ENCODE measurements at regions not wholly inside any gene's neighbourhood (a gene's known extent, or its start where the extent isn't known, plus 50 kb on each side); places are given as distances from the start of the nearest gene placed in this dataset.
"Not testable (repeated sequence)": the region's sequence is repeated elsewhere in the genome, so short reads cannot be mapped to it uniquely, and the experiment has no call there.

GRCh38 chr1:22210636-22211035, 67.7 kb upstream of the WNT4 start:
- H3K27ac Mint-ChIP-seq, result no peak overlapping the region
- ATAC-seq (ENCODE audit: low read depth), result no peak
- CTCF ChIA-PET, result no interaction called here
- no peaks in the 10 kb centered on the region for H3K36me3 ChIP-seq (replicated peaks in 1 of 2; ENCODE audit: control extremely low read depth in 1 of 2, control insufficient read depth in 1 of 2, extremely low read depth in 1 of 2, insufficient read depth in 2 of 2, low read length in 1 of 2)
- peaks cover 53% of the 10 kb centered on the region for H3K27me3 Mint-ChIP-seq
- H3K27ac ChIP-seq (ENCODE audit: low read length in 2 of 2), result no peak overlapping the region
- no peak overlapping the region for H3K9ac ChIP-seq (ENCODE audit: low read length)
- H3K4me1 Mint-ChIP-seq, result no peaks in the 10 kb centered on the region
- H3K4me3 ChIP-seq (ENCODE audit: control extremely low read depth in 1 of 5, extremely low read depth in 1 of 5, insufficient read depth in 1 of 5, low read depth in 2 of 5, low read length in 4 of 5), result no peak overlapping the region
- intact Hi-C loops (cut with micrococcal nuclease), result no loop called here
- no peaks in the 10 kb centered on the region for H3K9me3 ChIP-seq (ENCODE audit: control extremely low read depth in 1 of 3, control insufficient read depth in 2 of 3, insufficient read depth in 1 of 3, low read length in 2 of 3)
- H3K4me3 Mint-ChIP-seq, result no peak overlapping the region
- no peak overlapping the region for H3K4me2 ChIP-seq (replicated peaks; ENCODE audit: low read depth, low read length, poor library complexity, severe bottlenecking)
- POLR2A ChIA-PET, result no interaction called here
- DNase-seq, result no peak
- no peaks in the 10 kb centered on the region for H3K79me2 ChIP-seq (ENCODE audit: control insufficient read depth, insufficient read depth, low read length)
- WGBS (ENCODE audit: insufficient coverage), result 45% methylated on average over 6 of the region's 7 CpGs
- no peaks in the 10 kb centered on the region for H3K9me3 Mint-ChIP-seq (ENCODE audit: insufficient read depth)
- TF ChIP-seq EZH2 (IDR thresholded peaks at IDR 0.05; ENCODE audit: borderline replicate concordance, insufficient read depth, low read depth, low read length, poor library complexity, severe bottlenecking) (no peak), CTCF (IDR thresholded peaks at IDR 0.05) (no peak)
- peaks cover 0 to 46% (median 14%) of the 10 kb centered on the region in 4 experiments for H3K27me3 ChIP-seq (replicated peaks in 1 of 4; ENCODE audit: control extremely low read depth in 1 of 4, control insufficient read depth in 3 of 4, insufficient read depth in 4 of 4, low read length in 3 of 4)
- H2AFZ ChIP-seq (ENCODE audit: insufficient read depth, low read depth, low read length, poor library complexity, severe bottlenecking), result no peak overlapping the region
- no peaks in the 10 kb centered on the region for H4K20me1 ChIP-seq (ENCODE audit: control insufficient read depth, insufficient read depth, low read length, poor library complexity, severe bottlenecking)
- no peaks in the 10 kb centered on the region for H3K4me1 ChIP-seq (ENCODE audit: control insufficient read depth in 2 of 2, insufficient read depth in 2 of 2, low read length in 2 of 2)

GRCh38 chr1:22211459-22211858, 68.6 kb upstream of the WNT4 start:
- H2AFZ ChIP-seq (ENCODE audit: insufficient read depth, low read depth, low read length, poor library complexity, severe bottlenecking); H3K9ac ChIP-seq (ENCODE audit: low read length); intact Hi-C loops (cut with micrococcal nuclease); CTCF ChIA-PET; DNase-seq; H3K4me1 ChIP-seq (ENCODE audit: control insufficient read depth in 2 of 2, insufficient read depth in 2 of 2, low read length in 2 of 2); H3K27ac Mint-ChIP-seq; H4K20me1 ChIP-seq (ENCODE audit: control insufficient read depth, insufficient read depth, low read length, poor library complexity, severe bottlenecking); H3K9me3 Mint-ChIP-seq (ENCODE audit: insufficient read depth); H3K4me3 Mint-ChIP-seq; H3K9me3 ChIP-seq (ENCODE audit: control extremely low read depth in 1 of 3, control insufficient read depth in 2 of 3, insufficient read depth in 1 of 3, low read length in 2 of 3); H3K27ac ChIP-seq (ENCODE audit: low read length in 2 of 2); ATAC-seq (ENCODE audit: low read depth); H3K4me3 ChIP-seq (ENCODE audit: control extremely low read depth in 1 of 5, extremely low read depth in 1 of 5, insufficient read depth in 1 of 5, low read depth in 2 of 5, low read length in 4 of 5); H3K4me1 Mint-ChIP-seq; H3K4me2 ChIP-seq (replicated peaks; ENCODE audit: low read depth, low read length, poor library complexity, severe bottlenecking); POLR2A ChIA-PET; H3K79me2 ChIP-seq (ENCODE audit: control insufficient read depth, insufficient read depth, low read length); H3K36me3 ChIP-seq (replicated peaks in 1 of 2; ENCODE audit: control extremely low read depth in 1 of 2, control insufficient read depth in 1 of 2, extremely low read depth in 1 of 2, insufficient read depth in 2 of 2, low read length in 1 of 2): not testable (repeated sequence)
- peaks cover 54% of the 10 kb centered on the region for H3K27me3 Mint-ChIP-seq
- 90% methylated on average over 2 of the region's 6 CpGs for WGBS (ENCODE audit: insufficient coverage)
- H3K27me3 ChIP-seq (replicated peaks in 1 of 4; ENCODE audit: control extremely low read depth in 1 of 4, control insufficient read depth in 3 of 4, insufficient read depth in 4 of 4, low read length in 3 of 4), result peaks cover 0 to 46% (median 14%) of the 10 kb centered on the region in 4 experiments
